Stimulated activated CD4-positive, alpha-beta T cell treated with anti-CD3 and anti-CD28 coated beads, TNF-alpha, amount 100 ng/mL, for 24 hours (primary cell): ENCODE measurements at regions not wholly inside any gene's neighbourhood (a gene's known extent, or its start where the extent isn't known, plus 50 kb on each side); places are given as distances from the start of the nearest gene placed in this dataset.

Experiments
- DNase-seq, 3 experiments: peaks; one replicate each; pipeline ENCODE4 v3.0.0-alpha.2; 2020; ENCODE audit warnings: low read depth in 3 of 3

DNA sequence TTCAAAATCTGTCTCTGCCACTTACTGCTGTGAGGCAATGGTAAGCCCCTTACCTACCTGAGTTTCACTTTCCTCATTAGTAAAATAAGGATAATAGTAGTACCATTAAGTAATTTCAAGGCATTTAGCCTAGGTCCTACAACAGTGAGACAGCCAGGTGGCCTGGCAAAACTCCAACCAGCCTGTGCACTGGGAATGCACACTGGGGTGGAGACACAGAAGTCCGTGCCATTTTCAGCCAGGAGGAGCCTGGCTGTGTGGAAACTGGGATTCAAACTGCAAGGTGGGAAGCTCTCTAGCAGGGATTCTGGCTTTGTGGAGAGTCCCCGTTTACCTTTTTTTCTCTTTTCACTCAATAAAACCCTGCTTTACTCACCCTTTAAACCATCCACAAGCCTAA lies 630.4 kb downstream of the PRELID2 start:
- no peak for DNase-seq

GRCh38 chr5:145203193-145203592 lies 631.9 kb downstream of the PRELID2 start:
- DNase-seq = no peak

GRCh38 chr5:145198525-145199260 lies 636.4 kb downstream of the PRELID2 start:
- DNase-seq = no peak

DNA sequence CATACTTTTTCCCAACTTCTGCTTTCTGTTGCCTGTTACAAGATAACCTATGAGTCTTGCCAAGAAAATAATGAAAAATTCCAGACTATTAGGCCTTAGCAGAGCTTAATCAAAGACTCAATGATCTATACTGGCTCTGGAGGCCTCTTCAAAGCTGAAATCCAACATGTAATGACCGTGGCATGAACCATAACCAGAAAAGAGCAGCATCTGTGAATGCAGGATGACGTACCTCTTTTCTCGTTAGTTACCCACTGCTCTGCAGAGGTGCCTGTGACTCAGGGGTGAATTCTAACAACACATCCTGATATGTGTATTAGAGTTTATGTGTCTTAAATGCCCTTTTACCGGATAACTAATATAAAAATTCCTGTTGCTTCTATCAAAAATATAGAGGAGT lies 645.4 kb downstream of the PRELID2 start:
- DNase-seq = no peak

GRCh38 chr5:145180371-145180770 lies 654.8 kb downstream of the PRELID2 start:
- DNase-seq = no peak

DNA sequence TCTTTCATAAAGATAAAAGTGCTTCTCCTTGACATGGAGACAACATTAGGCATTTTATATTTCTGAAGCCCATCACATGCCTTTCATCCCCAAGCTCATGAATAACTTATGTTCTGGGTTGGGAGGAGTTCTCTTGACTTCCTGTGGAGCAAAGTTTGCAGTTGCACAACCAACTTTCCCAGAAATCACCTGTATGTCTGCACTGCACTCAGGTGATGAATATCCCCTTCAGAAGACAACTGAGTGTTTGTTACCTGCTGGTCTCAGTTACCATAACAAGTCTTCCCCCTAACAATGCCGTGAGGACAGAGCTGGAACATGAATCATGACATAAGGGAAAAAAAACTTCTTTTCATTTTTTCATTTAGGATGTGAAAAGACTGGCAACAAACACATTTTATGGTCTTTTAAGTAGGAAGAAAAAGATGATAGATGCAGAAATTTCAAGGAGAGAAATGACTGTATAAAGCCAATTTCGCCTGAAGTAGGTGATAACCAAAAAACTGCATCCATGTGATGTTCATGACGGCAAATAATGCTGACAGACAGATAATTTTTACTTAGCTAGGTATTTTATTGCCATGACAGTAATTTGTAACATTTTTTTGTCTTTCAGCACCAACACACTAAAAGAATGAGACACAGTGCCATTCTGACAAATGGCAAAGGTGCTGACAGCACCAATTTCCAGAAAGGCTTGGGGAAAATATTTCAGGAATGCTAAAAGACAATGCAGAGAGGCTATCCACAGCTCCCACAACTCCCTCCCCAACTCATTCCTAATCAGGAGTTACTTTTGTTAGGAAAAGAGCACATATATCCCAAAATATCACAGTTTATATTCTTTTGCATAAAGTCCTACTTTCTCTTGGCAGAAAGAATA lies 656.3 kb downstream of the PRELID2 start:
- no peak for DNase-seq

- DNase-seq = no peak
These were observed 659.1 kb downstream of the PRELID2 start for GRCh38 chr5:145176041-145176440.

DNA sequence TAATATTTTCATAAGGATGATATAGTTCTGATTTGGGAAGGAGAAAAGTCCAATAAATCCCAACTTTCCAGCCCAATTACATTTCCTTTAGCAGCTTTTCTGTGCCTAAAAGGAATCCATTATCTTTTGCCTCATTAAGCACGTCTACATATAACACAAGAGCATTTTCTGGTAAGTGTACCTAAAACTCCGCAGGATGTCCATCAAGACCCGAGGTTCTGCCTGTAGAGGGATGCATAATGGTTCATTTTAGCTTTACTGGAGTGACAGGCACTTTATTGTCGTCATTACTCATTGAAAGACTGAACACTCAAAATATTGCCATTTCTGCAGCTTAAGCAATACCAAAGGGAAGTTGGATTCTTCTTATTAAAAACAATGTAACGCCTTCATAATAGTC lies 669.0 kb downstream of the PRELID2 start:
- no peak for DNase-seq

DNA sequence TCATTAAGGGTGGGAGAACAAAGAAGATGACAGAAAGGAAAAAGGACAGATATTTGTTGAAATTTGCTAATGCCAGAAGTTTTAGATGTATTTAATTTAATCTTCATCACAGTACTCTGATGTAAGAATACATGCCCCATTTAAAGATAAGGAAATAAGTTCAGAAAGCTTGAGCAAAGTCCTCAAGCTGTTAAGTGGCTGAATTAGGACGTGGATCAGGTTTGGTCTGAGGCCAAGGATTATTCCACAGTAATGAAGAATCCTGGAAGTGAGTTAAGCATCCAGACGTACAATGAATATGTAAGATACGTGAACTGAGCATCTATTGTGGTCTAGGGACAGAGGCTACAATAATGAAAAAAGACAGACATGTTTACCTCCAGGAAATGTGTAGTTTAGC lies 671.3 kb downstream of the PRELID2 start:
- DNase-seq = no peak

DNA sequence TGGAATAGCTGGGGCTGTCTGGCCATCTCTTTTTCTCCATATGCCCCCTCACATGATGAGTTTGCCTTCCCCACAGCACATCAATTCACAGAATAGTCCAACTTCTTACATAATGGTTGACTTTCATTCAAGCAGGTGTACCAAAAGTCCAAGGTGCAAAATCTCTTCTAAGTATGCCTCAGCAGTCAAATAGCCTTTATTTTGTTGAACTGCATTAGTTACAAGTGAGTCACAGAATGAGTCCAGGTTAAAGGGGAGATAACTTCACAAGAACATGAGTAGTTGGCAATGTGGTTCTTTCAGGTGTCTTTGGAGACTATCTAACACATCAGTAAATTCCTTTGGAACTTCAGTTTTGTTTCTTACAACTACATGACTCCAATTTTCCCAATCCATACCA lies 672.5 kb downstream of the PRELID2 start:
- DNase-seq = no peak

GRCh38 chr5:145161391-145161790 lies 673.8 kb downstream of the PRELID2 start:
- DNase-seq = no peak

GRCh38 chr5:145160679-145161078 lies 674.5 kb downstream of the PRELID2 start:
- DNase-seq = no peak

DNA sequence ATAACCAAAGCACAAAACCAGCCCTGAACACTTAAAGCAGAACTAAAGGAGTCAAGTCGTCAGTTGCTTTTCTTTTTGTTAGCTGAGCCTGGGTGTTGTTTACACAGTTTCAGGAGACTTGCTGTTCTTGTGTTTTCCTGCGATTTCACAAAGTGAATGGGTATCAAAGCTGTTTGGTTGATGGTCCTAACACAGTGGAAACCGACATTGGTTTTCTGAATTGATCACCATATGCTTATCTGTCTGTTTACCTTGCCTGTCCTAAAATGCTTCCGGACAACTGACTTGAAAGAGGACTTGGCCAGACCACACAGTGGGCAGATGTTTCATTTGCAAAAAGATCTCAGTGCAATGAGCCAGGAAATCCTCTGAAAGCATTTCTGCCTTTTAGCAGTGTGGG lies 676.4 kb downstream of the PRELID2 start:
- DNase-seq = no peak

GRCh38 chr5:145157841-145158240 lies 677.3 kb downstream of the PRELID2 start:
- DNase-seq = no peak

- no peak for DNase-seq
These were observed 693.6 kb downstream of the PRELID2 start for GRCh38 chr5:145141534-145141933.

- DNase-seq = no peak
These were observed 704.1 kb downstream of the PRELID2 start for GRCh38 chr5:145130996-145131395.

- no peak for DNase-seq
These were observed 705.3 kb downstream of the PRELID2 start for GRCh38 chr5:145129797-145130196.

- DNase-seq = no peak
These were observed 710.3 kb downstream of the PRELID2 start for GRCh38 chr5:145124806-145125205.

GRCh38 chr5:145118611-145119010 lies 716.5 kb downstream of the PRELID2 start:
- DNase-seq = no peak

DNA sequence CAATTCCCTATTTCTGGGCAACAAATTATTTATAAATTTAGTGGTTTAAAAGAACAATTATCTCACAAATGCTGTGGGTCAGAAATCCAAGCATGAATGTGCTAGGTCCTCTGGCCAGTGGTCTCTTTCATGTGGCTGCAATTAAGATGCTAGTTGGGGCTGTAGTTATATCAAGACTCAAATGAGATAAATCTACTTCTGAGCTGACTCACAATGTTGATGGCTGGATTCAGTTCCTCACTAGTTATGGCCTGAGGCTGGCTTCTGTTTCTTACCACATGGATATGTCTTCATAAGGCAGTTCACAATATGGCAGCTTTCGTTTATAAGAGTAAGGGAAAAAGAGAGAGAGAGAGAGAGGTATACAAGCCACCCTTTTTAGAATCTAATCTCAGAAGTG lies 717.0 kb downstream of the PRELID2 start:
- DNase-seq = no peak

GRCh38 chr5:145117285-145117684 lies 717.9 kb downstream of the PRELID2 start:
- no peak for DNase-seq

GRCh38 chr5:145111420-145111819 lies 723.7 kb downstream of the PRELID2 start:
- DNase-seq = no peak

GRCh38 chr5:145110834-145111233 lies 724.3 kb downstream of the PRELID2 start:
- DNase-seq = no peak
